A172 (cell line): ENCODE measurements at regions not wholly inside any gene's neighbourhood (a gene's known extent, or its start where the extent isn't known, plus 50 kb on each side); places are given as distances from the start of the nearest gene placed in this dataset.

Experiments
- DNase-seq: peaks from one replicate; pipeline ENCODE4 v3.0.0-alpha.2; 2015; ENCODE audit warnings: low spot score

- no peak for DNase-seq
These were observed 60.7 kb downstream of the RRM2 start for GRCh38 chr2:10183146-10183675.

GRCh38 chr2:10184421-10184820 is 61.9 kb downstream of the RRM2 start:
- no peak for DNase-seq

- DNase-seq, result no peak
These were observed 62.5 kb downstream of the RRM2 start for GRCh38 chr2:10185046-10185445.

GRCh38 chr2:10185755-10186154 is 63.2 kb downstream of the RRM2 start:
- no peak for DNase-seq

- no peak for DNase-seq
These were observed 64.5 kb downstream of the RRM2 start for GRCh38 chr2:10186868-10187535.

GRCh38 chr2:10187661-10188060 is 65.1 kb downstream of the RRM2 start:
- DNase-seq, result no peak

- no peak for DNase-seq
These were observed 65.7 kb downstream of the RRM2 start for GRCh38 chr2:10188211-10188610.

GRCh38 chr2:10188729-10189305 is 66.3 kb downstream of the RRM2 start:
- no peak for DNase-seq

- no peak for DNase-seq
These were observed 67.7 kb downstream of the RRM2 start for GRCh38 chr2:10190255-10190654.

GRCh38 chr2:10190737-10191532 is 68.4 kb downstream of the RRM2 start:
- DNase-seq, result no peak

GRCh38 chr2:10191554-10191953 is 69.0 kb downstream of the RRM2 start:
- no peak for DNase-seq

- no peak for DNase-seq
These were observed 70.0 kb downstream of the RRM2 start for GRCh38 chr2:10192392-10193015.

- no peak for DNase-seq
These were observed 70.8 kb downstream of the RRM2 start for GRCh38 chr2:10193276-10193795.

- peak; percentile 49 for DNase-seq
These were observed 71.6 kb downstream of the RRM2 start for GRCh38 chr2:10193851-10194820.

- no peak for DNase-seq
These were observed 73.0 kb downstream of the RRM2 start for GRCh38 chr2:10195278-10196109.

- no peak for DNase-seq
These were observed 73.8 kb downstream of the RRM2 start for GRCh38 chr2:10196110-10196892.

- no peak for DNase-seq
These were observed 74.6 kb downstream of the RRM2 start for GRCh38 chr2:10196948-10197696.

GRCh38 chr2:10197697-10198076 is 75.1 kb downstream of the RRM2 start:
- DNase-seq, result no peak
